GM12878 (cell line): ENCODE measurements at regions not wholly inside any gene's neighbourhood (a gene's known extent, or its start where the extent isn't known, plus 50 kb on each side); places are given as distances from the start of the nearest gene placed in this dataset.

Experiments
- BACH1 ChIP-seq: fragments of 450-650 bp; IDR thresholded peaks from 2 replicates; pipeline ENCODE4 v1.6.1; 2017; ENCODE audit warnings: mild to moderate bottlenecking, borderline replicate concordance
- CTCF ChIP-seq, 3 experiments: IDR thresholded peaks in 2 of 3; conservative IDR thresholded peaks in 1 of 3; 2 replicates each; pipeline ENCODE4 v1.5.1; 2011; ENCODE audit warnings: low read depth in 3 of 3, low read length in 3 of 3, mild to moderate bottlenecking in 3 of 3, control low read depth in 2 of 3, moderate library complexity in 2 of 3, inconsistent platforms in 1 of 3, mixed read lengths in 1 of 3; ENCODE audit not compliant: control insufficient read depth in 2 of 3, insufficient read depth in 1 of 3; ENCODE audit errors: extremely low read depth in 1 of 3
- EZH2 ChIP-seq: IDR thresholded peaks from 2 replicates; pipeline ENCODE4 v1.6.1; 2012; ENCODE audit warnings: low read depth, mild to moderate bottlenecking, control low read depth, inconsistent platforms, low read length, borderline replicate concordance; ENCODE audit not compliant: control insufficient read depth
- GABPA ChIP-seq: IDR thresholded peaks from 2 replicates; pipeline ENCODE4 v1.6.1; 2014; ENCODE audit warnings: antibody characterized with exemption, low read depth, mild to moderate bottlenecking, inconsistent platforms
- POLR2A ChIP-seq: IDR thresholded peaks from 2 replicates; pipeline ENCODE4 v1.6.1; 2011; ENCODE audit warnings: low read depth, mild to moderate bottlenecking, low read length
- RAD21 ChIP-seq: IDR thresholded peaks from 2 replicates; pipeline ENCODE4 v1.6.1; 2011; ENCODE audit warnings: mild to moderate bottlenecking, low read depth, low read length, moderate library complexity; ENCODE audit not compliant: insufficient read depth
- RAD51 ChIP-seq: fragments of 450-650 bp; IDR thresholded peaks from 2 replicates; pipeline ENCODE4 v1.6.1; 2016; ENCODE audit warnings: moderate library complexity, mild to moderate bottlenecking, inconsistent platforms

GRCh38 chr5:119913425-119913824 lies 284.1 kb downstream of the FAM170A start:
- no peak for TF ChIP-seq RAD21
- no peak for TF ChIP-seq GABPA
- no peak for TF ChIP-seq CTCF (IDR thresholded peaks at IDR 0.05 in 2 of 3, conservative IDR thresholded peaks at IDR 0.05 in 1 of 3; ENCODE audit: control insufficient read depth in 2 of 3, extremely low read depth in 1 of 3, insufficient read depth in 1 of 3, low read depth in 3 of 3, low read length in 3 of 3)
- no peak for TF ChIP-seq BACH1
- no peak for TF ChIP-seq RAD51
- no peak for TF ChIP-seq EZH2
- TF ChIP-seq POLR2A = no peak
